K562 (cell line): ENCODE measurements at regions not wholly inside any gene's neighbourhood (a gene's known extent, or its start where the extent isn't known, plus 50 kb on each side); places are given as distances from the start of the nearest gene placed in this dataset.

Experiments
- ATAC-seq: fragments of 200-7000 bp; cut with Tn5 transposase; 3 replicates; pipeline ENCODE4 v1.9.1; 2020; ENCODE audit warnings: moderate library complexity
- BruUV-seq: library from RNA; stranded (reverse); fragments of 400-500 nt; replicated peaks from 2 replicates; lab custom pipeline; 2021; lab: Mats Ljungman, UMichigan
- CTCF ChIA-PET: fragments of 300-600 bp; formaldehyde crosslinking; extraction: SDS; loops from one replicate; lab custom pipeline; 2021; ENCODE audit warnings: low intra/inter-chr PET ratio; lab: Yijun Ruan, JAX
- POLR2A ChIA-PET: fragments of 300-600, 350-650 bp; sonication (Branson Sonifier 250); formaldehyde crosslinking; extraction: SDS; loops from one replicate; lab custom pipeline; 2021; ENCODE audit warnings: antibody characterized with exemption, inconsistent platforms; lab: Yijun Ruan, JAX
- DNase-seq, 4 experiments: peaks; one replicate each; pipeline versions ENCODE4 v3.0.0 to v3.0.0-alpha.2; 2011 to 2018; ENCODE audit warnings: low spot score in 3 of 4, mixed read lengths in 3 of 4; ENCODE audit errors: extremely low read depth in 1 of 4
- FAIRE-seq: peaks from 2 replicates; lab custom pipeline; 2011; peaks lifted over from hg19 to GRCh38; lab: Jason Lieb, UNC
- H2AFZ ChIP-seq: 2 replicates; pipeline ENCODE4 v1.6.0; 2011; ENCODE audit warnings: low read depth, low read length, control low read depth, inconsistent platforms
- H3K27ac ChIP-seq: fragments of 200-600 bp; 3 replicates; pipeline ENCODE4 v1.8.0; 2011; ENCODE audit warnings: low read depth, mild to moderate bottlenecking, control low read depth, inconsistent platforms, low read length, moderate library complexity, mixed read lengths; ENCODE audit errors: extremely low read depth
- H3K27me3 ChIP-seq, 2 experiments: fragments of 300-600 bp in 1 of 2; 2 replicates in 1 of 2; 3 replicates in 1 of 2; pipeline versions ENCODE4 v1.6.0 to v1.8.0; 2011; ENCODE audit warnings: inconsistent platforms in 2 of 2, low read length in 2 of 2, mild to moderate bottlenecking in 1 of 2, mixed read lengths in 1 of 2, moderate library complexity in 1 of 2; ENCODE audit not compliant: control insufficient read depth in 2 of 2, insufficient read depth in 2 of 2
- H3K36me3 ChIP-seq: fragments of 300-600 bp; 3 replicates; pipeline ENCODE4 v1.8.0; 2011; ENCODE audit warnings: mild to moderate bottlenecking, low read length, inconsistent platforms; ENCODE audit not compliant: control insufficient read depth, insufficient read depth
- H3K4me1 ChIP-seq, 2 experiments: fragments of 200-600 bp in 1 of 2; replicated peaks in 1 of 2; 2 replicates in 1 of 2; 3 replicates in 1 of 2; pipeline versions ENCODE4 v1.5.1 to v1.8.0; 2011; ENCODE audit warnings: inconsistent platforms in 2 of 2, low read length in 2 of 2, mild to moderate bottlenecking in 1 of 2, mixed read lengths in 1 of 2, moderate library complexity in 1 of 2; ENCODE audit not compliant: control insufficient read depth in 2 of 2, insufficient read depth in 2 of 2
- H3K4me2 ChIP-seq: 2 replicates; pipeline ENCODE4 v1.6.1; 2011; ENCODE audit warnings: low read length, control low read depth, inconsistent platforms, mixed read lengths; ENCODE audit not compliant: insufficient read depth
- H3K4me3 ChIP-seq: fragments of 200-600 bp; sonication (generic), shearing (Covaris generic); 2 replicates; pipeline ENCODE4 v1.5.1; 2016; ENCODE audit warnings: control low read depth, inconsistent platforms
- H3K79me2 ChIP-seq: fragments of 200-600 bp; 3 replicates; pipeline ENCODE4 v1.8.0; 2011; ENCODE audit warnings: low read length, inconsistent platforms; ENCODE audit not compliant: control insufficient read depth, insufficient read depth
- H3K9ac ChIP-seq, 2 experiments: 2 replicates each; pipeline versions ENCODE4 v1.6.0 to v1.6.1; 2011; ENCODE audit warnings: low read depth in 2 of 2, low read length in 2 of 2, control low read depth in 1 of 2, inconsistent platforms in 1 of 2, mild to moderate bottlenecking in 1 of 2, mixed read lengths in 1 of 2; ENCODE audit not compliant: insufficient read depth in 1 of 2
- H3K9me1 ChIP-seq: one replicate; pipeline ENCODE4 v1.6.0; 2011; ENCODE audit warnings: inconsistent platforms, mild to moderate bottlenecking, low read length, moderate library complexity; ENCODE audit not compliant: control insufficient read depth, insufficient read depth
- H3K9me3 ChIP-seq: replicated peaks from 2 replicates; pipeline ENCODE4 v1.5.1; 2011; ENCODE audit warnings: low read depth, low read length, inconsistent platforms; ENCODE audit not compliant: control insufficient read depth, insufficient read depth
- H4K20me1 ChIP-seq: replicated peaks from 2 replicates; pipeline ENCODE4 v1.6.1; 2011; ENCODE audit warnings: low read length, inconsistent platforms, mixed read lengths; ENCODE audit not compliant: control insufficient read depth, insufficient read depth
- L3MBTL2 ChIP-seq: fragments of 450-650 bp; IDR thresholded peaks from 2 replicates; pipeline ENCODE4 v1.6.1; 2016; ENCODE audit warnings: mild to moderate bottlenecking, moderate library complexity
- RAD21 ChIP-seq, 2 experiments: fragments of 250-450 bp in 1 of 2; fragments of 450-650 bp in 1 of 2; sonication (Bioruptor Pico) in 1 of 2; formaldehyde crosslinking in 1 of 2; IDR thresholded peaks in 1 of 2; conservative IDR thresholded peaks in 1 of 2; 2 replicates each; pipeline versions ENCODE4 v1.4.0 to v1.8.0; 2020 to 2022; ENCODE audit warnings: mild to moderate bottlenecking in 2 of 2, moderate library complexity in 1 of 2
- XRCC4 ChIP-seq: IDR thresholded peaks from one replicate; pipeline ENCODE4 v1.6.1; 2011; ENCODE audit not compliant: insufficient read depth, insufficient read length; ENCODE audit errors: extremely low read depth
- ZZZ3 ChIP-seq: fragments of 450-650 bp; IDR thresholded peaks from 2 replicates; pipeline ENCODE4 v1.6.1; 2016; ENCODE audit warnings: antibody characterized with exemption, mild to moderate bottlenecking, moderate library complexity
- WGBS: fragments of 100-300 bp; shearing (Covaris generic); methylation state at CpG from one replicate; pipeline ENCODE4 v1.1.6; 2016; ENCODE audit warnings: low coverage, mixed read lengths; ENCODE audit not compliant: insufficient coverage; ENCODE audit errors: missing lambda C conversion rate; 5-methylcytosine and 5-hydroxymethylcytosine counted together
- in situ Hi-C: fragments of 300-500 bp; cut with MboI; formaldehyde crosslinking; loops from 4 replicates; pipeline ENCODE4 v1.15.0; 2018; ENCODE audit warnings: inconsistent platforms, mixed read lengths
- intact Hi-C: fragments of 100-400 bp; cut with micrococcal nuclease; formaldehyde crosslinking; loops from 2 replicates; pipeline ENCODE4 v1.14.2; 2022
- TF ChIP-seq, protein P1 (sequence below), 2 experiments: fragments of 450-650 bp; IDR thresholded peaks; 2 replicates each; pipeline ENCODE4 v1.6.1; 2016; ENCODE audit warnings: mild to moderate bottlenecking in 2 of 2, borderline replicate concordance in 1 of 2, low read depth in 1 of 2, moderate library complexity in 1 of 2
- TF ChIP-seq, protein P2 (sequence below): fragments of 450-650 bp; IDR thresholded peaks from 2 replicates; pipeline ENCODE4 v1.6.1; 2016; ENCODE audit warnings: borderline replicate concordance
- TF ChIP-seq, protein P3 (sequence below): fragments of 250-450 bp; sonication (Bioruptor Pico); IDR thresholded peaks from 2 replicates; pipeline ENCODE4 v1.5.0; 2021; ENCODE audit warnings: mild to moderate bottlenecking, borderline replicate concordance

DNA sequence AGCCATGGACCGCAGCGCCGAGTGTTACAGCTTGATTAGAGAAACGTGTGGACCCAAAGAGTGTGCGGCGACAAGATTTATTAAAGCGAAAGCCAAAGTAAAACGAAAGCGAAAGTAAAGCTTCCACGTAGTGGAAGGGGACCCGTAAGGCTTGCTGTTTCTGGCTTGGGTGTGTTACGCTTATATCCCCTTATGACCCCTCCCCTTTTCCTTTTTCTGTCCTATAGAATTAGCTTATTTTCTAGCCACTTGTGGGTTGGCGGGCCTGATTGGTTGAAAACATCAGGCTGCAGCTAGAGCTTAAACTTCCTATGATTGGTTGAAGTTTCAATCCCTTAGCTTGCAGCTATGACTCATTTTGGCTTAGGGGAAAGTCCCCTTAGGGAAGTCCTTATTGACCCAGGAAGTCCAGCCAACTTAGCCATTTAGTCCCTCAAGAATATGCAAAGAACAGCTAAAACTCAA is 969.7 kb downstream of the DCDC2C start (continued):
- TF ChIP-seq, protein P1, sequence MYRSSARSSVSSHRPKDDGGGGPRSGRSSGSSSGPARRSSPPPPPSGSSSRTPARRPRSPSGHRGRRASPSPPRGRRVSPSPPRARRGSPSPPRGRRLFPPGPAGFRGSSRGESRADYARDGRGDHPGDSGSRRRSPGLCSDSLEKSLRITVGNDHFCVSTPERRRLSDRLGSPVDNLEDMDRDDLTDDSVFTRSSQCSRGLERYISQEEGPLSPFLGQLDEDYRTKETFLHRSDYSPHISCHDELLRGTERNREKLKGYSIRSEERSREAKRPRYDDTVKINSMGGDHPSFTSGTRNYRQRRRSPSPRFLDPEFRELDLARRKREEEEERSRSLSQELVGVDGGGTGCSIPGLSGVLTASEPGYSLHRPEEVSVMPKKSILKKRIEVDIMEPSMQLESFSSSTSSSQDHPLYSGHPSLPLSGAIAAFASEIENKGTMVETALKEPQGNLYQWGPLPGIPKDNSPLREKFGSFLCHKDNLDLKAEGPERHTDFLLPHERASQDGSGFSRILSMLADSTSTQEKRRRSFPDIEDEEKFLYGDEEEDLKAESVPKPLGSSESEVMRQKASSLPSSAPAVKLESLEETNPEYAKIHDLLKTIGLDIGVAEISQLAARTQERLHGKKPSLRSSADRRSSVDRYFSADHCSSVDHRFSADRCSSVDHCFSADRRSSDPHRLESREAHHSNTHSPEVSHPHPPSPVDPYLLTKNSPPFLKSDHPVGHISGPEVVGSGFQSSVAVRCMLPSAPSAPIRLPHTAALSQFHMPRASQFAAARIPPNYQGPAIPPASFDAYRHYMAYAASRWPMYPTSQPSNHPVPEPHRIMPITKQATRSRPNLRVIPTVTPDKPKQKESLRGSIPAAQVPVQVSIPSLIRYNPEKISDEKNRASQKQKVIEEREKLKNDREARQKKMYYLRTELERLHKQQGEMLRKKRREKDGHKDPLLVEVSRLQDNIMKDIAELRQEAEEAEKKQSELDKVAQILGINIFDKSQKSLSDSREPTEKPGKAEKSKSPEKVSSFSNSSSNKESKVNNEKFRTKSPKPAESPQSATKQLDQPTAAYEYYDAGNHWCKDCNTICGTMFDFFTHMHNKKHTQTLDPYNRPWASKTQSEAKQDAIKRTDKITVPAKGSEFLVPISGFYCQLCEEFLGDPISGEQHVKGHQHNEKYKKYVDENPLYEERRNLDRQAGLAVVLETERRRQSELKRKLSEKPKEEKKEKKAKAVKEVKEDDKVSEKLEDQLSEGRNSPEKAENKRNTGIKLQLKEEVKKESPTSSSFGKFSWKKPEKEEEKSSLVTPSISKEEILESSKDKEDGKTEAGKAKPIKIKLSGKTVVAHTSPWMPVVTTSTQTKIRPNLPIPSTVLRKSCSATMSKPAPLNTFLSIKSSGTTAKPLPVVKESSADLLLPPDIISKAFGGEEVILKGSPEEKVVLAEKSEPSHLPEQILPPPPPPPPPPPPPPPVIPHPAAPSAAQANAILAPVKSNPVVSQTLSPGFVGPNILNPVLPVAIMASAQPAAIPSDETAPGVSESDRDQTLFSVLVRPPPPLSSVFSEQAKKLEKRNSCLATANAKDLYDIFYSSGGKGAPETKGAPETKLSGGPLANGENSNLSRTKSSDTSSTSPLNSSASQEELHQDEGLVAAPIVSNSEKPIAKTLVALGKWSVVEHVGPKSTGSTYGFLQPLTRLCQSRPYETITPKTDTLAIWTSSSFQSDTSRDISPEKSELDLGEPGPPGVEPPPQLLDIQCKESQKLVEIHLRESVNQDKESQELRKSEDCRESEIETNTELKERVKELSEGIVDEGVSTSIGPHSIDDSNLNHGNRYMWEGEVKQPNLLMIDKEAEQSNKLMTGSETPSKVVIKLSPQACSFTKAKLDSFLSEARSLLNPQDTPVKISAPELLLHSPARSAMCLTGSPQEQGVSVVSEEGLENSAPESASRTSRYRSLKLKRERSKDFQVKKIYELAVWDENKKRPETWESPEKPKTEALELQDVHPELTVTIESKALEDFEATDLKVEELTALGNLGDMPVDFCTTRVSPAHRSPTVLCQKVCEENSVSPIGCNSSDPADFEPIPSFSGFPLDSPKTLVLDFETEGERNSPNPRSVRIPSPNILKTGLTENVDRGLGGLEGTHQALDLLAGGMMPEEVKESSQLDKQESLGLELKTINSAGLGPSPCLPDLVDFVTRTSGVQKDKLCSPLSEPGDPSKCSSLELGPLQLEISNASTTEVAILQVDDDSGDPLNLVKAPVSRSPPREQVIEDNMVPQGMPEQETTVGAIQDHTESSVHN (IDR thresholded peaks at IDR 0.05; ENCODE audit: borderline replicate concordance in 1 of 2, low read depth in 1 of 2): 0 out of 4 replicates have a peak, but pooled peaks of 1 of the 2 experiments have one; percentile 27

DNA sequence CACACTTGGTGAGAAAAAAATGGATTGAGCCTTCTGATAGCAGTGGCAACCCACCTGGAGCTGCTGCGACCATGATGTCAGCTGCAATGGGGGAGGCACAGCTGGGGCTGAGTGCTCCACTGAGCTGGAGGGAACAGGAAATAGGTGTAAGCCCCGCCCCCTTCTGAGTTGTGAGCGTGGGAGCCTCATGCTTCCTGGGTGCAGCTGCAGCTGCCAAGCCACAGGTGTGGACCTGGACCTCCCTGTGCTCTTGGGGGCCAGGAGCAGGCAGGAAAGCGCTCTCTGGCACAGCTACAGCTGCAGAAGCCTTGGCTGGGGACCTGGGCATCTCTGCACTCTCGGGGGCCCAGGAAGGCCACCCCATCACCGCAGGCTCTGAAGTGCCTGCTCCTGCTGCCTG is 970.6 kb downstream of the DCDC2C start:
- ChIA-PET POLR2A (no interaction called here), CTCF (no interaction called here)
- Histone ChIP-seq H4K20me1 (no peaks in the 10 kb centered on the region), H3K4me2 (no peak overlapping the region), H3K9me3 (no peaks in the 10 kb centered on the region; the same call in 1 of the 2 replicates), H3K79me2 (no peaks in the 10 kb centered on the region), H3K36me3 (no peaks in the 10 kb centered on the region), H3K4me1 (no peaks in the 10 kb centered on the region), H3K4me3 (no peak overlapping the region), H3K27ac (no peak overlapping the region), H3K9ac (no peak overlapping the region), H2AFZ (no peak overlapping the region), H3K9me1 (no peaks in the 10 kb centered on the region), H3K27me3 (no peaks in the 10 kb centered on the region)
- no peak for DNase-seq
- no peak for ATAC-seq
- in situ Hi-C loops: no loop called here
- no peak for TF ChIP-seq L3MBTL2
- TF ChIP-seq RAD21 (CRISPR knock-in tag; conservative IDR thresholded peaks at IDR 0.05 in 1 of 2, IDR thresholded peaks at IDR 0.05 in 1 of 2): no peak
- TF ChIP-seq, protein P2, sequence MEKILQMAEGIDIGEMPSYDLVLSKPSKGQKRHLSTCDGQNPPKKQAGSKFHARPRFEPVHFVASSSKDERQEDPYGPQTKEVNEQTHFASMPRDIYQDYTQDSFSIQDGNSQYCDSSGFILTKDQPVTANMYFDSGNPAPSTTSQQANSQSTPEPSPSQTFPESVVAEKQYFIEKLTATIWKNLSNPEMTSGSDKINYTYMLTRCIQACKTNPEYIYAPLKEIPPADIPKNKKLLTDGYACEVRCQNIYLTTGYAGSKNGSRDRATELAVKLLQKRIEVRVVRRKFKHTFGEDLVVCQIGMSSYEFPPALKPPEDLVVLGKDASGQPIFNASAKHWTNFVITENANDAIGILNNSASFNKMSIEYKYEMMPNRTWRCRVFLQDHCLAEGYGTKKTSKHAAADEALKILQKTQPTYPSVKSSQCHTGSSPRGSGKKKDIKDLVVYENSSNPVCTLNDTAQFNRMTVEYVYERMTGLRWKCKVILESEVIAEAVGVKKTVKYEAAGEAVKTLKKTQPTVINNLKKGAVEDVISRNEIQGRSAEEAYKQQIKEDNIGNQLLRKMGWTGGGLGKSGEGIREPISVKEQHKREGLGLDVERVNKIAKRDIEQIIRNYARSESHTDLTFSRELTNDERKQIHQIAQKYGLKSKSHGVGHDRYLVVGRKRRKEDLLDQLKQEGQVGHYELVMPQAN: no peak
- no peak for TF ChIP-seq XRCC4
- no peak for TF ChIP-seq ZZZ3
- TF ChIP-seq, protein P3, sequence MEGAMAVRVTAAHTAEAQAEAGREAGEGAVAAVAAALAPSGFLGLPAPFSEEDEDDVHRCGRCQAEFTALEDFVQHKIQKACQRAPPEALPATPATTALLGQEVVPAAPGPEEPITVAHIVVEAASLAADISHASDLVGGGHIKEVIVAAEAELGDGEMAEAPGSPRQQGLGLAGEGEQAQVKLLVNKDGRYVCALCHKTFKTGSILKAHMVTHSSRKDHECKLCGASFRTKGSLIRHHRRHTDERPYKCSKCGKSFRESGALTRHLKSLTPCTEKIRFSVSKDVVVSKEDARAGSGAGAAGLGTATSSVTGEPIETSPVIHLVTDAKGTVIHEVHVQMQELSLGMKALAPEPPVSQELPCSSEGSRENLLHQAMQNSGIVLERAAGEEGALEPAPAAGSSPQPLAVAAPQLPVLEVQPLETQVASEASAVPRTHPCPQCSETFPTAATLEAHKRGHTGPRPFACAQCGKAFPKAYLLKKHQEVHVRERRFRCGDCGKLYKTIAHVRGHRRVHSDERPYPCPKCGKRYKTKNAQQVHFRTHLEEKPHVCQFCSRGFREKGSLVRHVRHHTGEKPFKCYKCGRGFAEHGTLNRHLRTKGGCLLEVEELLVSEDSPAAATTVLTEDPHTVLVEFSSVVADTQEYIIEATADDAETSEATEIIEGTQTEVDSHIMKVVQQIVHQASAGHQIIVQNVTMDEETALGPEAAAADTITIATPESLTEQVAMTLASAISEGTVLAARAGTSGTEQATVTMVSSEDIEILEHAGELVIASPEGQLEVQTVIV (CRISPR knock-in tag): no peak
- WGBS: 0% methylated on average over 5 of the region's 6 CpGs
- intact Hi-C loops: no loop called here
- FAIRE-seq: no peak
- no TSS peak for BruUV-seq
